Inferior parietal cortex (tissue), 1 donor: ENCODE measurements at regions not wholly inside any gene's neighbourhood (a gene's known extent, or its start where the extent isn't known, plus 50 kb on each side); places are given as distances from the start of the nearest gene placed in this dataset.

Experiments used
- DNase-seq: peaks from one replicate; pipeline ENCODE4 v3.0.0-alpha.2; 2016; ENCODE audit errors: extremely low spot score

- no peak for DNase-seq
Observed at GRCh38 chr10:113292086-113292485, 260.8 kb upstream of the HABP2 start.

- DNase-seq = no peak
Observed at GRCh38 chr10:113292743-113293142, 260.1 kb upstream of the HABP2 start.

- no peak for DNase-seq
Observed at GRCh38 chr10:113293167-113293566, 259.7 kb upstream of the HABP2 start.

GRCh38 chr10:113294868-113295267 lies 258.0 kb upstream of the HABP2 start:
- DNase-seq = no peak

GRCh38 chr10:113297226-113297625 lies 255.6 kb upstream of the HABP2 start:
- no peak for DNase-seq

GRCh38 chr10:113298616-113299015 lies 254.2 kb upstream of the HABP2 start:
- DNase-seq = no peak

- DNase-seq = no peak
Observed at GRCh38 chr10:113300201-113300600, 252.7 kb upstream of the HABP2 start.

- no peak for DNase-seq
Observed at GRCh38 chr10:113300617-113301016, 252.2 kb upstream of the HABP2 start.

GRCh38 chr10:113301342-113301984 lies 251.4 kb upstream of the HABP2 start:
- DNase-seq = no peak

- no peak for DNase-seq
Observed at GRCh38 chr10:113302062-113302461, 250.8 kb upstream of the HABP2 start.

- no peak for DNase-seq
Observed at GRCh38 chr10:113303544-113304146, 249.2 kb upstream of the HABP2 start.

GRCh38 chr10:113304726-113305125 lies 248.1 kb upstream of the HABP2 start:
- DNase-seq = no peak

- DNase-seq = no peak
Observed at GRCh38 chr10:113305871-113306270, 247.0 kb upstream of the HABP2 start.

- peak; percentile 50 for DNase-seq
Observed at GRCh38 chr10:113309791-113310190, 243.1 kb upstream of the HABP2 start.

- DNase-seq = no peak
Observed at GRCh38 chr10:113310347-113310746, 242.5 kb upstream of the HABP2 start.

GRCh38 chr10:113313048-113313602 lies 239.7 kb upstream of the HABP2 start:
- no peak for DNase-seq

GRCh38 chr10:113313722-113314121 lies 239.1 kb upstream of the HABP2 start:
- DNase-seq = no peak

GRCh38 chr10:113316506-113316905 lies 236.3 kb upstream of the HABP2 start:
- no peak for DNase-seq

- DNase-seq = no peak
Observed at GRCh38 chr10:113317489-113317888, 235.4 kb upstream of the HABP2 start.

- no peak for DNase-seq
Observed at GRCh38 chr10:113319479-113319878, 233.4 kb upstream of the HABP2 start.

- no peak for DNase-seq
Observed at GRCh38 chr10:113320211-113320610, 232.6 kb upstream of the HABP2 start.

GRCh38 chr10:113320987-113321386 lies 231.9 kb upstream of the HABP2 start:
- no peak for DNase-seq

GRCh38 chr10:113322843-113323242 lies 230.0 kb upstream of the HABP2 start:
- DNase-seq = no peak
